RKO (cell line): ENCODE measurements at regions not wholly inside any gene's neighbourhood (a gene's known extent, or its start where the extent isn't known, plus 50 kb on each side); places are given as distances from the start of the nearest gene placed in this dataset.
A peak's percentile ranks its signal among the peaks of the same experiment; 100 is the strongest.
"Not testable (repeated sequence)": the region's sequence is repeated elsewhere in the genome, so short reads cannot be mapped to it uniquely, and the experiment has no call there.

Source experiments
- DNase-seq: peaks from one replicate; pipeline ENCODE4 v3.0.0-alpha.2; 2016; ENCODE audit warnings: low spot score

DNA sequence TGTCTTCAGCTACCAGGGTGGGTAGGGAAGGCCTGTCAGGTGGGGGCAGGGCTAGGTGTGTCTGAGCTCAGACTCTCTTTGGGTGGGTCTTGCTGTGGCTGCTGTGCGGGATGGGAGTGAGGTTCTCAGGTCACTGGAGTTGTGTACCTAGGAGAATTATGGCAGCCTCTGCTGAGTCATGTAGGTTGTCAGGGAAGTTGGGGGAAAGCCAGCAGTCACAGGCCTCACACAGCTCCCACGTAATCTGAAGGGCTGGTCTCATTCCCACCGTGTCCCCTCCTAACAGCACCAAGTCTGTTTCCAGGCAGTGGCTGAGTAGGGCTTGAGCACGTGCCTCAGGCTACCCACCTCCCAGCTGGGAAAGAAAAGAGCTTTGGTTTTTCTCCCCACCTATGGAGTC, 67.0 kb downstream of the CHCHD4 start:
- DNase-seq, result no peak

DNA sequence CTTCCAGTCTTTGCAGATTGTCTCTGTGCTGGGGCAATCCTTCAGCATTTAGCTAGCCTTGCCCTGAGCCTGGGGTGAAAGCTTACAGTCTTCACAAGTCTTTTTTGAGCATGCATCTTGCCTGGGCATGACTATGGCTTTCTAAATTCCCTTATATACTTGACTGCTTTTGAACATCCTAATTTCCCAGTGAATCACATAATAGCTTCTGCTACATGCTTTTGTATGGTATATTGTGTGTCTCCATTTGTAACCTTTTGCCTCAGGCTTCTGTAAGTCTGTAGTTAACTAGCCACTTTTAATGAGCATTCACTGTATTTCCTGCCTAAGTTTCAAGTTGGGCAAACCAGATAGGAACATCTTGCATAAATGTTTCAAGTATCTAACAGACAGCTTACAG, 76.8 kb downstream of the CHCHD4 start:
- no peak for DNase-seq

DNA sequence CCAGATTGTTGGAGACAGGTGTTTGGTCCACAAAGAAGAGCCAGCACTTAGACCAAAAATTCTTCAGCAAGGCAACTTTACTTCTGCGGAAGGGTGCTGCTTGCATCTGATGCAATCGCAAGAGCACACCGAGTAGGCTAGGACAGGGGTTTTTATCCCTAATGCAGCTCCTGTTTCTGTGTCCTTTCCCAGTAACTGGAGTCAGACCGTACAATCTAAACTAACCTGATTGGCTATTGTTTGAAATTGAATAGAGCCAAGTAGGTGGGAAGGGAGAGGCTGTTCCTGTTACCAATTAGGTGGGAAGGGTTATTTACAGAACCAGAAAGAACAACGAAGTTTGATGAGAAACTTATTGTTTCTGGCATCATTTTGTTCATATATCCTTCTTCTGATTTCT, 77.6 kb downstream of the CHCHD4 start:
- DNase-seq, result no peak

DNA sequence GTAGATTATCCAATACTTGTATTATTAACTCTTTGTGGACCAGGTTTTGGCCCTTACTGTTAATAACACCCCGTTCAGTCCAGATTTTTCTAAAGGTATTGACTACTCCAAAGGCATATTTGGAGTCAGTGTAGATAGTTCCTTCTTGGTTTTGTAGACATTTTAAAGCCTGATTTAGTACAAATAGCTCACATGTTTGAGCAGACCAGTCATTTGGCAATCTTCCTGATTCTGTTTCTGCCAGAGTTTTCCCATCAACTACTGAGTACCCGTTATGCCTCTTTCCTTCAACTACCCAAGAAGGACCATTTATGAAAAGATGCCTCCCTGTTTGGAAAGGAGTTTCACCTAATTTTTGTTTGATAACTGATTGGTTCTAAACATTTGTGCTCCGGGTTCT, 82.0 kb downstream of the CHCHD4 start:
- no peak for DNase-seq

DNA sequence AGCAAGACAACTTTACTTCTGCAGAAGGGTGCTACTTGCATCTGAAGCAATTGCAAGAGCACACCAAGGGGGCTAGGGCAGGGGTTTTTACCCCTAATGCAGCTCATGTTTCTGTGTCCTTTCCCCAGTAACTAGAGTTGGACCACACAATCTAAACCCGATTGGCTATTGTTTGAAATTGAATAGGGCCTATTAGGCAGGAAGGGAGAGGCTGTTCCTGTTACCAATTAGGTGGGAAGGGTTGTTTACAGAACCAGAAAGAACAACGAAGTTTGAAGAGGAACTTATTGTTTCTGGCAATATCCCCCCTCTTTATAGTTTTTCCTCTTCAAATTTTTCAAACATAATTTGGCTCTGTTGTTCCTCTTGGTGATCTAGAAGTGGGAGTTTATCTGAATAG, 85.5 kb downstream of the CHCHD4 start:
- no peak for DNase-seq

DNA sequence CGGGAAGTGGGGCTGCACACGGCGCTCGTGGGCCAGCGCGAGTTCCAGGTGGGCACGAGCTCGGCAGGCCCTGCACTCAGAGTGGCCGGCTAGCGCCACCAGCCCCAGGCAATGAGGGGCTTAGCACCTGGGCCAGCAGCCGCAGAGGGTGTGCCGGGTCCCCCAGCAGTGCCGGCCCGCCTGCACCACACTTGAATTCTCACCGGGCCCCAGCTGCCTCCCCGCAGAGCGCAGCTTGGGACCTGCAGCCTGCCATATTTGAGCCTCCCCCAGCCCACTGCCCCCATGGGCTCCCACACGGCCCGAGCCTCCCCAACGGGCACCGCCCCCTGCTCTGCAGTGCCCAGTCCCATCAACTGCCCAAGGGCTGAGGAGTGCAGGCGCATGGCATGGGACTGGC, 87.5 kb downstream of the CHCHD4 start:
- DNase-seq, result no peak

DNA sequence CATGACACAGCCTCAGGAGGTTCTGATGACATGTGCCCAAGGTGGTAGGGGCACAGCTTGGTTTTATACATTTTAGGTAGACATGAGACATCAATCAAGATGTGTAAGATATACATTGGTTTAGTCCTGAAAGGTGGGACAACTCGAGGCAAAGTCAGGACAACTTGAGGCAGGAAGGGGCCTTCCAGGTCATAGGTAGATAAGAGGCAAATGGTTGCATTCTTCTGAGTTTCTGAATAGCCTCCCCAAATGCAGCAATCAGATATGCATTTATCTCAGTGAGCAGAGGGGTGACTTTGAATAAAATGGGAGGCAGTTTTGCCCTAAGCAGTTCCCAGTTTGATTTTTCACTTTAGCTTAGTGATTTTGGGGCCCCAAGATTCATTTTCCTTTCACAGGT, 91.6 kb downstream of the CHCHD4 start:
- no peak for DNase-seq

DNA sequence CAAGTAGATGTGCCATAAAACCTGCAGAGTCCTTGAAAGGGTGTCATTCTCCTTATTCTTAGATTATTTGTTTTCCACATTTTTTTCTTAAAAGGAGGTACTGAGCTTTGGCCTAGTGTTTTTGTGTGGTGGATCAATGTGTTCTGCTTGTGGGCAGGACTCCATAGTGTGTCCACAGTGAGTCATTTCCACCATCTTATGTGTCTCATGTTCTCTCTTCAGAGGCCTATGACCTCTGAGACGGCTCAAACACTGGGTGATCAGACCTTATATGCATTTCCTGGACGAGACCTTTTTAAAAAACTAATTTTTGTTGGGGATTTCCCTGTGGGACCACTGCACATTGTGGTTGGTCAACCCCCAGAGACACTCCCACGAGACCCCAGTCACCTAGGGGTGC, 93.4 kb downstream of the CHCHD4 start:
- DNase-seq, result peak; percentile 5

DNA sequence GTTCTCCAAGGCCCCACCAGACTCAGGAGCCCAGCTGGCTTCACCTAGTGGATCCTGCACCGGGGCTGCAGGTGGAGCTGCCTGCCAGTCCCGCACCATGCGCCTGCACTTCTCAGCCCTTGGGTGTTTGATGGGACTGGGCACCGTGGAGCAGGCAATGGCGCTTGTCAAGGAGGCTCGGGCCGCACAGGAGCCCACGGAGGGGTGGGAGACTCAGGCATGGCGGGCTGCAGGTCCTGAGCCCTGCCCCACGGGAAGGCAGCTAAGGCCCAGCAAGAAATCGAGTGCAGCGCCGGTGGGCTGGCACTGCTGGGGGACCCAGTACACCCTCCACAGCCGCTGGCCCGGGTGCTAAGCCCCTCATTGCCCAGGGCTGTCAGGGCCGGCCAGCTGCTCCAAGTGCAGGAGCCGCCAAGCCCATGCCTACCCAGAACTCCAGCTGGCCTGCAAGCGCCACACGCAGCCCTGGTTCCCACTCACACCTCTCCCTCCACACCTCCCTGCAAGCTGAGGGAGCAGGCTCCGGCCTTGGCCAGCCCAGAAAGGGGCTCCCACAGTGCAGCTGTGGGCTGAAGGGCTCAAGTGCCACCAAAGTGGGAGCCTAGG, 95.2 kb downstream of the CHCHD4 start:
- not testable (repeated sequence) for DNase-seq

DNA sequence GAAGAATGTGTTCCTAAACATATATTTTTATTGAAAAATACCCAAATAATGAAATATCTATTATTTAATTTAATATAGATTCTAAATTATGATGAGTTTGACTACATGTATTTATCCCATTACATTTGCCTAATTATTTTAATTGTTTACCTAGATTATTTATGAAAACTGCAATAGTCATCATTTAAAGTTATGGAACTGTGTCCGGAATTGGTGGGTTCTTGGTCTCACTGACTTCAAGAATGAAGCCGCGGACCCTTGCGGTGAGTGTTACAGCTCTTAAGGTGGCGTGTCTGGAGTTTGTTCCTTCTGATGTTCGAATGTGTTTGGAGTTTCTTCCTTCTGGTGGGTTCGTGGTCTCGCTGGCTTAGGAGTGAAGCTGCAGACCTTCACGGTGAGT, 96.5 kb downstream of the CHCHD4 start:
- not testable (repeated sequence) for DNase-seq

DNA sequence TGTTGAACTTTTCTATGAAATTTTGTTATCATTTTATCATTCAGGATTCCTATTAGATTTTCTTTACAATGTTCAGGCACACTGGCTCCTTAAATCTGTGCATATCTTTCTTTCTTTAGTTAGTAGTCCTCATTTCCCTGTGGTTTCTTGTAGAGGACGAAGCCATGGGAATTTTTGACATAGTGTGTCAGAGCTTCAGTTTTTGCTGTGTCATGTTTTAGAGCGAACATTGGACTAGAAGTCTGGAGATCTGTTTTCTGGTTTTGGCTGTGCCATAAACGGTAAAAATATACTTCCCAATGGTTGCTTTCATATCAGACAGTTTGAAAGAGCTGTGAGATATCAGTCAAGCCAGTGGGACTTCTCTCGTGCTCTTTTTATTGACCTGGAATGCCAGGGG, 105.2 kb downstream of the CHCHD4 start:
- DNase-seq, result no peak

DNA sequence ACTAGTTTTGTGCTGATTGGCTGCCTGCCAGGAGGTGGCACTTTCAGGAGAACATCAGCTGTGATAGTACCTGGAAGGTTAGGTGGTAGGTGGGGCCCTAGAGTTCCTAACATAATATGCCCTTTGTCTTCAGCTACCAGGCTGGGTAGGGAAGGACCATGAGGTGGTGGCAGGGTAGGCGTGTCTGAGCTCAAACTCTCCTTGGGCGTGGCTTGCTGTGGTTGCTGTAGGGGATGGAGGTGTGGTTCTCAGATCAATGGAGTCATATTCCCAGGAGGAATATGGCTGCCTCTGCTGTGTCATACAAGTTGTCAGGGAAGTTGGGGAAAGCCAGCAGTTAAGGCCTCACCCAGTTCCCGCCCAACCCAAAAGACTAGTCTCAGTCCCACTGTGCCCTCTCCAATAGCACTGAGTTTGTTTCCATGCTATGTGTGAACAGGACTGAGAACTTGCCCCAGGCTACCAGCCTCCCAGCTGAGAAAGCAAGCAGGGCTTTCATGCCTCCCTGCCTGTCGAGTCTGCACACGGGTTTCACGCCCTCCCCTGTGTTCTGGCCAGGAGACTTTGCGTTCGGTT, 107.7 kb downstream of the CHCHD4 start:
- DNase-seq, result no peak

DNA sequence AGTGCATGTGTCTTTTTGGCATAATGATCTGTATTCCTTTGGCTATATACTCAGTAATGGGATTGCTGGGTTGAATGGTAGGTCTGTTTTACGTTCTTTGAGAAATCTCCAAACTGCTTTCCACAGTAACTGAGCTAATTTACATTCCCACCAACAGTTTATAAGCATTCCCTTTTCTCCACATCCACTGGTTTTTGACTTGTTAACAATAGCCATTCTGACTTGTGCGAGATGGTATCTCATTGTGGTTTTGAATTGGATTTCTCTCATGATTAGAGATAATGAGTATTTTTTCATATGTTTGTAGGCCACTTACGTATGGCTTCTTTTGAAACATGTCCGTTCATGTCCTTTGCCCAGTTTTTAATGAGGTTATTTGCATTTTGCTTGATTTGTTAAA, 117.7 kb downstream of the CHCHD4 start:
- no peak for DNase-seq

DNA sequence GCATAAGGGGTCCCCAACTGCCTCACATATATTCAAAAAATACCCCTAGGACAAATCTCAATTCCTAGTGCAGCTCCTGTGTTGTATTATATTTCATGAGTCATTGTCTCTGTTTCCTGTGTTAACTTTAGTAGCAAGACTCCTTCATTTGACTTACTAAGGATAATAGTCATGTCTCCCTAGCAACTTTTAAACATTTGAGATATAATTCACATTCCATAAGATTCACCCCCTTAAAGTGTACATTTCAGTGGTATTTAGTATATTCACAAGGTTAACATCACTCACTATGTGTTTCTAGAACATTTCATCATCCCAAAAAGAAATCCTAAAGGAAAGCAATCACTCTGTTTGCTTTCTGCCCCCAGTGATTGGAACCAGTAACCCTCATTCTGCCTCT, 121.3 kb upstream of the WNT7A start:
- DNase-seq, result peak; percentile 64

DNA sequence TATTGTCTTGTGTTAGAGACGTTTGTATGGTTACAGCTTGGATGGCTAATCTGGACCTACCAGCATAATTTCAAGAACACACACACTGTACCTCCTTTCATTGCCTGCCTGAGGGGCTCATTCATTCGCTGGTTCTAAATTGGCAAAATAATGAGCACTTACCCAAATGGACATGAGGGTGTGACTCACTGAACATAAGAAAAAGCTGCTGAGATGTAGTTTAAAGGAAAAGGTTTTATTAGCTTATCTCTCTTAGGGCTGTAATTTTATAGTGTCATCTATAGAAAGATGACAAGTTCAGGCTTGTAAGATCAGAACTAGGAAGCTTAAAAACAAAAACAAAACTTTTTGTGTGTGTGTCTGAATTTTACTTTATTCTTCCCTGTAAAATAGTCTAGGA, 120.7 kb upstream of the WNT7A start:
- DNase-seq, result no peak

DNA sequence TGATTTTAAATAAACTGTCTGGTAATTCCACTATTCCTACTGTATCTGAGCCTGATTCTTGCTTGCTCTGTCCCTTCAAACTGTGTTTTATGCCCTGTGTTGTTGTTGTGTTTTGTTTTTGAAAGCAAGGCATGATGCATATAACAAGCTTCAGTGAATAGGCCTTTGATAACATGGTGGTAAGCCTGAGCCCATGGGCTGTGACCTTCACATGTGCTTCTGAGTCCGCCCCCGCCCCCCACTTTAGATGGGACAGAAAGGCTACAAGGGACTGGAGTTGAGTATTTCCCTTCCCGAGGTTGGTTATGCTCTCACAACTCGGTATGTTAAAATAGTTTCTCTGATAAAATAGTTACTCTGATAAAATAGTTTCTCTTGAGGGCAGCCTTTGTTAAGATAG, 119.0 kb upstream of the WNT7A start:
- DNase-seq, result no peak

DNA sequence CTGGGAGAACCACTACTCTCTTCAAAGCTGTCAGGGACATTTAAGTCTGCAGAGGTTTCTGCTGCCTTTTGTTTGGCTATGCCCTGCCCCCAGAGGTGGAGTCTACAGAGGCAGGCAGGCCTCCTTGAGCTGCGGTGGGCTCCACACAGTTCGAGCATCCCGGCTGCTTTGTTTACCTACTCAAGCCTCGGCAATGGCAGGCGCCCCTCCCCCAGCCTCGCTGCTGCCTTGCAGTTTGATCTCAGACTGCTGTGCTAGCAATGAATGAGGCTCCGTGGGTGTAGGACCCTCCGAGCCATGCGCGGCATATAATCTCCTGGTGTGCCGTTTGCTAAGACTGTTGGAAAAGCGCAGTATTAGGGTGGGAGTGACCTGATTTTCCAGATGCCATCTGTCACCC, 115.3 kb upstream of the WNT7A start:
- not testable (repeated sequence) for DNase-seq

DNA sequence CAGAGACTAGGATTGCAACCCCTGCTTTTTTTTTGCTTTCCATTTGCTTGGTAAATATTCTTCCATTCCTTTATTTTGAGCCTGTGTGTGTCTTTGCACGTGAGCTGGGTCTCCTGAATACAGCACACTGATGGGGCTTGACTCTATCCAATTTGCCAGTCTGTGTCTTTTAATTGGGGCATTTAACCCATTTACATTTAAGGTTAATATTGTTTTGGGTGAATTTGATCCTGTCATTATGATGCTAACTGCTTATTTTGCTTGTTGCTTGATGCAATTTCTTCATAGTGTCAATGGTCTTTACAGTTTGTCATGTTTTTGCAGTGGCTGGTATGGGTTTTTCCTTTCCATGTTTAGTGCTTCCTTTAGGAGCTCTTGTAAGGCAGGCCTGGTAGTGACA, 109.1 kb upstream of the WNT7A start:
- DNase-seq, result not testable (repeated sequence)

DNA sequence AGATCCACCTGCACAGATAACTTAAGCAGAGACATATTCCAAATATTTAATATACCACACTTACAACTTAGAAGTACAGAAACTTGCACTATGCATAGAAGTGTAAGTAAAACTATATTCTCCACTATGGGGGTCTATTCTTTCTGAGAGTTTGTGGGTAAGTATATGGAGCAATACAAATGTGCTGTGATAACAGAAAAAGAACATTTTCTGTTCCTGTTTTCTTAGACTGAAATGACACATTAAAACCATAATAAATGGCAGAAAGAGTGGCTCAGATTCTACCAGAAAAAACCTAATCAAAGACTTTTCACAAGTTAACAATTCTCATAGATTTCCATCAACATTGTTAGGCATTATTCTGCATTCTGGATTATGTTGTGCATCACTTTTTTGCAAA, 96.6 kb upstream of the WNT7A start:
- DNase-seq, result no peak

DNA sequence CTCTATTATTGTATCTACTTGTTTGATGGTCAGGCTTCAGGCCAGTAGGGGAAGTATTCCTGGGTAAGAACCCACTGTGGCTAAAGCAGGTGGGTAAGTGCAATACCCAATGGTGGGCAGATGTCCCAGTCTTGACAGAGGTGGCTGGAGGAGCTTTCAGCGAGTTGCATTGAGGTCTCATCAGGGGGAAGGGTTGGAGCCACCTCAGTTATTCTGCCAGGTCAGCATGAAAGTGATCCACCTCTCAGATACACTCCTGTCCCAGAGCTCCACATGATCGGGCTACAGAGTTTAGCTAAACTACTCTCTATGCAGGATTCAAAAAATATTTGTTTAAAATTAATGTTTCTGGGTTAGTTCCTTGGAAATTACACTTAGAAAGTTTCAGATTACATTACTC, 95.8 kb upstream of the WNT7A start:
- DNase-seq, result no peak

DNA sequence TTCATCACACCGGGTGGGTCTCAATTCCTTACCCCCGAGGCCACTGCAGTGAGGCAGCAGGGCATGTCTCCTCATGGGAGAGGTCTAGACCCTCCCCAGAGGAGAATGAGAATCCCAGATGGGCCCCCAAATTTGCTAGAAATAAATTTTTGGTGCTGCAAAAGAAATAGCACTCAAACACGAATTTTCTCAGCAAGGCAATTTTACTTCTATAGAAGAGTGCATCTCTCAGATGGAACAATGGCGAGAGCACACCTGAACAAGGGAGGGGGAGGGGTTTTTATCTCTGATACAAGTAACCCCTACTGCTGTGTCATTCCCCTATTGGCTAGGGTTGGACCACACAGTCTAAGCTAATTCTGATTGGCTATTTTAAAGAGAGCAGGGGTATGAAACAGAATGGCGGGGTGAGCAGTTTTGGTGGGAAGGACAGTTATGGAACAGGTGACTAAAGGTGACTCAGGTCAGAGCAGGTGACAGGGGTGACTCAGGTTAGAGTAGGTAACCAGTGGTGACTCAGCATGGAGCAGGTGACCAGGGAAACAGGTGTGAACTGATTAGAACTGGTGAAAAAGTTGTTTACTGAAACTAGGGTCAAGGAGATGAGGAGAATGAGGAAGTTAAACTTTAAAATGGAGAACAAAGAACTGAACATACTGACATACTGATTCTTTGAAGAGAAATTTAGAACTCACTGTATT, 93.0 kb upstream of the WNT7A start:
- peak; percentile 14 for DNase-seq

DNA sequence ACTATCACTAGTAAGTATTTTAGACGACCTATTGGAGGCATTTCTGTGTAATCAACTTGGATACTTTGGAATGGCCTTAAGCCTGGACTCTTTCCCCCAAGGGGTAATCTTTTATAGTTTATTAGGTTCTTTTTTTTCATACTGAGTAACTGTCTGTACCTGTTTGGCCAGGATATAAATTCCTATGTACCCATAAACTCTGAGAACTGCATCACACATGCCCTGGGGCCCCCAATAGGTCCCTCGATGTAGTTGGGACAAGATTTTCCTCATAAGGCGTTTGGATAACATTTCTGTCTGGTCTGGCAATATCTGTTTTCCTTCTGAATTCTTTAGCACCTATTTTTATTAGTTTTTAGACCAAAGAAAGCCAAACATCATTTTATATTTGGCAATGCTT, 86.4 kb upstream of the WNT7A start:
- DNase-seq, result no peak

DNA sequence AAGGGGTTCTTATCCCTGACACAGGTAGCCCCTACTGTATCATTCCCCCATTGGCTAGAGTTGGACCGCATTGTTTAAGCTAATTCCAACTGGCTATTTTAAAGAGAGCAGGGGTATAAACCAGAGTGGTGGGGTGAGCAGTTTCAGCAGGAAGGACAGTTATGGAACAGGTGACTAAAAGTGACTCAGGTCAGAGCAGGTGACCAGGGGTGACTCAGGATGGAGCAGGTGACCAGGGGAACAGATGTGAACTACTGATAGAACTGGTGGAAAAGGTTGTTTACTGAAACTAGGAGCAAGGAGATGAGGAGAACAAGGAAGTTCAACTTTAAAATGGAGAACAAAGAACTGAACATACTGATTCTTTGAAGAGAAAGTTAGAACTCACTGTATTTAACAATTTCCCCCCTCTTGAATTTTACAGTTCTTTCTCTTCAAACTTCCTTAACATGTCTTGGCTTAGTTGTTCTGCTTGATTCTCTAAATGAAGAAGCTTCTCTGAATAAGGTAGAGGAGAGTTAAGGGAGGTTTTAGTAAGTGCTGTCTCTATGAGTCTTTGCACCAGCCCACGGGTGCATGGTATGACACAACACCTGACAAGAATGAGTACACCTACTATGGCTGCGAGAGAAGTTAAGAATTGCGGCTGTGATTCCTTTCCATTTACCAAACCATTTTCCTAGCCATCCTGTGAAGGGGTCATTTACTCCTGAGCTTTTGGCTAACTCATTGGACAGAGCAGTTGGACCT, 83.4 kb upstream of the WNT7A start:
- DNase-seq, result no peak
